Astrocyte (in vitro differentiated cells and primary cell): ENCODE measurements at regions not wholly inside any gene's neighbourhood (a gene's known extent, or its start where the extent isn't known, plus 50 kb on each side); places are given as distances from the start of the nearest gene placed in this dataset.

Experiments used
- DNase-seq: peaks from one replicate; pipeline ENCODE4 v3.0.0-alpha.2; 2010; ENCODE audit warnings: low read depth
- FAIRE-seq: peaks from 2 replicates; lab custom pipeline; 2011; peaks lifted over from hg19 to GRCh38; lab: Jason Lieb, UNC
- H2AFZ ChIP-seq: 2 replicates; pipeline ENCODE4 v1.6.0; 2012; ENCODE audit warnings: low read depth, low read length, inconsistent platforms
- H3K27ac ChIP-seq: 2 replicates; pipeline ENCODE4 v1.5.1; 2011; ENCODE audit warnings: low read depth, low read length, inconsistent platforms
- H3K27me3 ChIP-seq: 2 replicates; pipeline ENCODE4 v1.6.0; 2011; ENCODE audit warnings: low read length, inconsistent platforms; ENCODE audit not compliant: insufficient read depth
- H3K36me3 ChIP-seq: 2 replicates; pipeline ENCODE4 v1.5.1; 2011; ENCODE audit warnings: low read length, inconsistent platforms; ENCODE audit not compliant: insufficient read depth
- H3K4me1 ChIP-seq: 2 replicates; pipeline ENCODE4 v1.5.1; 2011; ENCODE audit warnings: low read length, inconsistent platforms; ENCODE audit not compliant: insufficient read depth
- H3K4me2 ChIP-seq: 2 replicates; pipeline ENCODE4 v1.6.0; 2012; ENCODE audit warnings: low read length, inconsistent platforms
- H3K4me3 ChIP-seq: 2 replicates; pipeline ENCODE4 v1.5.1; 2011; ENCODE audit warnings: low read depth, mild to moderate bottlenecking, low read length, inconsistent platforms; ENCODE audit not compliant: insufficient read depth
- H3K79me2 ChIP-seq: 2 replicates; pipeline ENCODE4 v1.6.0; 2012; ENCODE audit warnings: mild to moderate bottlenecking, low read length, inconsistent platforms; ENCODE audit not compliant: insufficient read depth
- H3K9ac ChIP-seq: 2 replicates; pipeline ENCODE4 v1.6.0; 2012; ENCODE audit warnings: mild to moderate bottlenecking, low read length, inconsistent platforms
- H3K9me3 ChIP-seq: 2 replicates; pipeline ENCODE4 v1.5.1; 2012; ENCODE audit warnings: low read depth, mild to moderate bottlenecking, low read length, inconsistent platforms; ENCODE audit not compliant: insufficient read depth
- H4K20me1 ChIP-seq: 2 replicates; pipeline ENCODE4 v1.6.0; 2012; ENCODE audit warnings: low read length, inconsistent platforms; ENCODE audit not compliant: insufficient read depth
- H3K27ac Mint-ChIP-seq: one replicate; pipeline ENCODE4 v1.8.0; 2021; ENCODE audit warnings: mild to moderate bottlenecking, mixed read lengths; ENCODE audit not compliant: unreplicated experiment
- H3K27me3 Mint-ChIP-seq: one replicate; pipeline ENCODE4 v1.8.0; 2021; ENCODE audit warnings: low read depth, mixed read lengths; ENCODE audit not compliant: unreplicated experiment
- H3K36me3 Mint-ChIP-seq: one replicate; pipeline ENCODE4 v1.8.0; 2021; ENCODE audit warnings: low read depth, mixed read lengths; ENCODE audit not compliant: unreplicated experiment
- H3K4me1 Mint-ChIP-seq: one replicate; pipeline ENCODE4 v1.8.0; 2021; ENCODE audit warnings: low read depth, mixed read lengths; ENCODE audit not compliant: unreplicated experiment
- H3K4me3 Mint-ChIP-seq: one replicate; pipeline ENCODE4 v1.8.0; 2021; ENCODE audit warnings: mild to moderate bottlenecking, moderate library complexity, mixed read lengths; ENCODE audit not compliant: unreplicated experiment
- H3K9me3 Mint-ChIP-seq: one replicate; pipeline ENCODE4 v1.8.0; 2021; ENCODE audit warnings: mild to moderate bottlenecking, mixed read lengths; ENCODE audit not compliant: unreplicated experiment
- EZH2 ChIP-seq: IDR thresholded peaks from 2 replicates; pipeline ENCODE4 v1.6.1; 2012; ENCODE audit warnings: mild to moderate bottlenecking, low read length, inconsistent platforms; ENCODE audit not compliant: insufficient read depth
- TF ChIP-seq, protein P1 (sequence below): IDR thresholded peaks from 2 replicates; pipeline ENCODE4 v1.5.1; 2011; ENCODE audit warnings: low read depth, mild to moderate bottlenecking, inconsistent platforms, low read length, moderate library complexity; ENCODE audit not compliant: insufficient read depth

DNA sequence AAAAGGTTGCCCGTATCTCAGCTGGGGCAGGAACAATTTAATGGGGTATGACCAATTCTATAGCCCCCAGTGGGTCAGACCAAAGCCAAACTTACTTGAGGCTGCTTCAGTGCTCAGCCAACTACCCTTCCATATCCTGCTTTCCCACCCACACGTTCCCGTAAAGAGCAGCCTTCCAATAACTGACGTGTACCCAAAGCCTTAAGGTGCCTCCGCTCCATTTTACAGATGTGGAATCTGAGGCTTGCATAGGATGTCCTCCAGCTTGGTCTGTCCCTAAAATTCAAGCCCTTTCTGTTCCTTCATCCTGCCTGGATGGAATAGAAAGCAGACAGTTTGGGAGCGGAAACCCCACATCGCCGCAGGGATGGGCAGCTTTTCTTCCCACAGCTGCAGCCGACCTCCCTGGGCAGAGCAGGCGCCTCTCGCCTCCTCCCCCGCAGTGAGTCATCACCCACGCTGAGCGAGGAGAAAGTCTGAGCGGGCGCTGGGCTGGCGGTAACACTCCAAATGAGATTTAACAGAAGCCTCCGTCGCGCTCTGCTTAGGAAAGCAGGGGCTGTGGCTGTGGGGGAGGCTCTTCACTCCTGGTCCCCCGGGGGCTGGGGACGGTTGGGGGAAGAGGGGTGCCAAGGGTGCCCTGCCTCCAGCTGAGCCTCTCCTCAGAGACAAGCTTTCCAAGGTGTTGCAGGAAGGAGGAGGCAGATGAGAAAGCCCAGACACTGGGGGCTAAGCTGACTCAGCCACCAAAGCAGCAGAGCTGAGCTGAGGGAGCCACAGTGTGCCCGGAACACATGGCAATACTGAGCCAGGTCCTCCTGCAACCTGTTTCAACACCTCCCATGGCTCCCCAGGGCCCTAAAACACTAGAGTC is 57.8 kb upstream of the HRH1 start:
- peak overlapping the region; percentile 54 for H3K4me3 ChIP-seq
- TF ChIP-seq EZH2: no peak
- TF ChIP-seq, protein P1, sequence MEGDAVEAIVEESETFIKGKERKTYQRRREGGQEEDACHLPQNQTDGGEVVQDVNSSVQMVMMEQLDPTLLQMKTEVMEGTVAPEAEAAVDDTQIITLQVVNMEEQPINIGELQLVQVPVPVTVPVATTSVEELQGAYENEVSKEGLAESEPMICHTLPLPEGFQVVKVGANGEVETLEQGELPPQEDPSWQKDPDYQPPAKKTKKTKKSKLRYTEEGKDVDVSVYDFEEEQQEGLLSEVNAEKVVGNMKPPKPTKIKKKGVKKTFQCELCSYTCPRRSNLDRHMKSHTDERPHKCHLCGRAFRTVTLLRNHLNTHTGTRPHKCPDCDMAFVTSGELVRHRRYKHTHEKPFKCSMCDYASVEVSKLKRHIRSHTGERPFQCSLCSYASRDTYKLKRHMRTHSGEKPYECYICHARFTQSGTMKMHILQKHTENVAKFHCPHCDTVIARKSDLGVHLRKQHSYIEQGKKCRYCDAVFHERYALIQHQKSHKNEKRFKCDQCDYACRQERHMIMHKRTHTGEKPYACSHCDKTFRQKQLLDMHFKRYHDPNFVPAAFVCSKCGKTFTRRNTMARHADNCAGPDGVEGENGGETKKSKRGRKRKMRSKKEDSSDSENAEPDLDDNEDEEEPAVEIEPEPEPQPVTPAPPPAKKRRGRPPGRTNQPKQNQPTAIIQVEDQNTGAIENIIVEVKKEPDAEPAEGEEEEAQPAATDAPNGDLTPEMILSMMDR: peak; percentile 1
- H2AFZ ChIP-seq: peak overlapping the region; percentile 89
- DNase-seq: peak; percentile 87
- H3K27ac ChIP-seq: peak overlapping the region; percentile 94
- H3K4me2 ChIP-seq: peak overlapping the region; percentile 89
- H3K9ac ChIP-seq: peak overlapping the region; percentile 87
- H3K27me3 Mint-ChIP-seq: no peaks in the 10 kb centered on the region
- peak overlapping the region; percentile 66 for H3K4me3 Mint-ChIP-seq
- H3K9me3 Mint-ChIP-seq: peaks cover 2% of the 10 kb centered on the region
- H3K4me1 ChIP-seq: peaks cover 19% of the 10 kb centered on the region
- H3K4me1 Mint-ChIP-seq: peaks cover 24% of the 10 kb centered on the region
- H4K20me1 ChIP-seq: no peaks in the 10 kb centered on the region
- no peaks in the 10 kb centered on the region for H3K79me2 ChIP-seq
- FAIRE-seq: peak; percentile 62
- H3K27me3 ChIP-seq: no peaks in the 10 kb centered on the region
- no peaks in the 10 kb centered on the region for H3K9me3 ChIP-seq
- H3K36me3 ChIP-seq: no peaks in the 10 kb centered on the region
- peak overlapping the region; percentile 72 for H3K27ac Mint-ChIP-seq
- peaks cover 3% of the 10 kb centered on the region for H3K36me3 Mint-ChIP-seq

DNA sequence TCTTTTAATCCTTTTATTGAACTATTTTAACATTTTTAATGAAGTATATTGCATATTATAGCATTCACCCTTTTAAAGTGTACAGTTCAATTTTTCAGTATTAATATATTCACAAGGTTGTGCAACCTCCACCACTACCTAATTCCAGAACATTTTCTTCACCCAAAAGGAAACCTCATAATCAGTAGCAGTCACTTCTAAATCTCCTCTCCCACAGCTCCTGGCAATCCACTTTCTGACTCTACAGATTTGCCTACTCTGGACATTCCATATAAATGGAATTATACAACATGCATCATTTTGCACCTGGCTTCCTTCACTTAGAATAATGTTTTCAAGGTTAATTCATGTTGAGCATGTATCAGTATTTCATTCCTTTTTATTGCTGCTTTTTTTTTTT is 55.0 kb upstream of the HRH1 start:
- no peak overlapping the region for H3K4me3 Mint-ChIP-seq
- H3K9me3 Mint-ChIP-seq: peaks cover 5% of the 10 kb centered on the region
- no peaks in the 10 kb centered on the region for H3K27me3 Mint-ChIP-seq
- H2AFZ ChIP-seq: no peak overlapping the region
- H3K36me3 Mint-ChIP-seq: peaks cover 2% of the 10 kb centered on the region
- H3K4me3 ChIP-seq: no peak overlapping the region
- H3K4me1 Mint-ChIP-seq: peaks cover 24% of the 10 kb centered on the region
- no peaks in the 10 kb centered on the region for H3K9me3 ChIP-seq
- no peak overlapping the region for H3K4me2 ChIP-seq
- H3K36me3 ChIP-seq: no peaks in the 10 kb centered on the region
- H3K27ac ChIP-seq: no peak overlapping the region
- H3K79me2 ChIP-seq: no peaks in the 10 kb centered on the region
- no peak overlapping the region for H3K27ac Mint-ChIP-seq
- peaks cover 19% of the 10 kb centered on the region for H3K4me1 ChIP-seq
- H4K20me1 ChIP-seq: no peaks in the 10 kb centered on the region
- TF ChIP-seq, protein P1: no peak
- TF ChIP-seq EZH2: no peak
- FAIRE-seq (no peak), DNase-seq (peak; percentile 38)
- H3K9ac ChIP-seq: no peak overlapping the region
- no peaks in the 10 kb centered on the region for H3K27me3 ChIP-seq
